T47D (cell line): ENCODE measurements at regions not wholly inside any gene's neighbourhood (a gene's known extent, or its start where the extent isn't known, plus 50 kb on each side); places are given as distances from the start of the nearest gene placed in this dataset.

ENCODE experiments used
- DNase-seq, 2 experiments: peaks; one replicate each; pipeline versions ENCODE4 v3.0.0 to v3.0.0-alpha.2; 2011 to 2012; ENCODE audit warnings: low read depth in 1 of 2, low spot score in 1 of 2
- JUND ChIP-seq: IDR thresholded peaks from 2 replicates; pipeline ENCODE4 v1.6.1; 2012; ENCODE audit warnings: low read depth
- in situ Hi-C: cut with HindIII; loops from 2 replicates; pipeline ENCODE4 v1.10.0; 2016; ENCODE audit warnings: low sequenced_read_pairs, low pct_unique_long_range_greater_than_20kb

GRCh38 chr13:67651908-67652465 is 421.9 kb upstream of the PCDH9 start:
- in situ Hi-C loops, result no loop called here
- no peak for TF ChIP-seq JUND
- DNase-seq, result no peak

- no peak for TF ChIP-seq JUND
- in situ Hi-C loops, result no loop called here
- DNase-seq, result no peak
Measured at GRCh38 chr13:67650471-67650870, 420.3 kb upstream of the PCDH9 start.

GRCh38 chr13:67645874-67646467 is 415.8 kb upstream of the PCDH9 start:
- DNase-seq, result no peak
- in situ Hi-C loops, result no loop called here
- no peak for TF ChIP-seq JUND

- in situ Hi-C loops, result no loop called here
- no peak for TF ChIP-seq JUND
Measured at GRCh38 chr13:67643516-67644055, 413.4 kb upstream of the PCDH9 start.

GRCh38 chr13:67642657-67643056 is 412.5 kb upstream of the PCDH9 start:
- no peak for TF ChIP-seq JUND
- in situ Hi-C loops, result no loop called here

More at GRCh38 chr13:67643516-67644055, 413.4 kb upstream of the PCDH9 start:
- DNase-seq, result no peak

GRCh38 chr13:67635754-67636153 is 405.6 kb upstream of the PCDH9 start:
- TF ChIP-seq JUND, result no peak
- in situ Hi-C loops, result no loop called here
- DNase-seq, result no peak

More at GRCh38 chr13:67642657-67643056, 412.5 kb upstream of the PCDH9 start:
- DNase-seq, result no peak

GRCh38 chr13:67632590-67632989 is 402.5 kb upstream of the PCDH9 start:
- in situ Hi-C loops, result no loop called here
- TF ChIP-seq JUND, result no peak
- no peak for DNase-seq

- in situ Hi-C loops, result no loop called here
- no peak for TF ChIP-seq JUND
- DNase-seq, result no peak
Measured at GRCh38 chr13:67630640-67631039, 400.5 kb upstream of the PCDH9 start.

- no peak for DNase-seq
- no peak for TF ChIP-seq JUND
- in situ Hi-C loops, result no loop called here
Measured at GRCh38 chr13:67623630-67624029, 393.5 kb upstream of the PCDH9 start.

GRCh38 chr13:67620665-67621064 is 390.5 kb upstream of the PCDH9 start:
- DNase-seq, result no peak
- TF ChIP-seq JUND, result no peak

GRCh38 chr13:67619995-67620380 is 389.9 kb upstream of the PCDH9 start:
- DNase-seq, result no peak
- in situ Hi-C loops, result no loop called here
- no peak for TF ChIP-seq JUND

More at GRCh38 chr13:67620665-67621064, 390.5 kb upstream of the PCDH9 start:
- in situ Hi-C loops, result no loop called here

- in situ Hi-C loops, result no loop called here
- DNase-seq, result no peak
Measured at GRCh38 chr13:67619351-67619994, 389.3 kb upstream of the PCDH9 start.

GRCh38 chr13:67614579-67614978 is 384.4 kb upstream of the PCDH9 start:
- in situ Hi-C loops, result no loop called here
- no peak for DNase-seq
- TF ChIP-seq JUND, result no peak

More at GRCh38 chr13:67619351-67619994, 389.3 kb upstream of the PCDH9 start:
- TF ChIP-seq JUND, result no peak
